Neural cell (in vitro differentiated cells): ENCODE measurements at regions not wholly inside any gene's neighbourhood (a gene's known extent, or its start where the extent isn't known, plus 50 kb on each side); places are given as distances from the start of the nearest gene placed in this dataset.

Experiments
- H2AFZ ChIP-seq: fragments of 200-600, 300-800 bp; sonication (generic), shearing (Covaris generic); 2 replicates; pipeline ENCODE4 v1.6.0; 2014; ENCODE audit warnings: low read depth, mild to moderate bottlenecking, antibody characterized with exemption, low read length, moderate library complexity
- H3F3A ChIP-seq: fragments of 200-600 bp; shearing (Covaris generic); 2 replicates; pipeline ENCODE4 v1.6.1; 2016; ENCODE audit warnings: mild to moderate bottlenecking, moderate library complexity, mixed read lengths, antibody characterized with exemption, low read length; ENCODE audit not compliant: insufficient read depth, poor library complexity, severe bottlenecking
- H3K27ac ChIP-seq: fragments of 200-600, 300-800 bp; sonication (generic), shearing (Covaris generic); 2 replicates; pipeline ENCODE4 v1.5.1; 2014; ENCODE audit warnings: mild to moderate bottlenecking, low read length, moderate library complexity
- H3K27me3 ChIP-seq: fragments of 300-800, 200-600 bp; sonication (generic), shearing (Covaris generic); 2 replicates; pipeline ENCODE4 v1.6.0; 2014; ENCODE audit warnings: mild to moderate bottlenecking, low read depth, low read length, moderate library complexity; ENCODE audit not compliant: insufficient read depth
- H3K36me3 ChIP-seq: fragments of 300-800, 200-600 bp; sonication (generic), shearing (Covaris generic); 2 replicates; pipeline ENCODE4 v1.5.1; 2014; ENCODE audit warnings: mild to moderate bottlenecking, antibody characterized with exemption, low read length, moderate library complexity; ENCODE audit not compliant: insufficient read depth
- H3K4me2 ChIP-seq: fragments of 300-800, 200-600 bp; sonication (generic), shearing (Covaris generic); 2 replicates; pipeline ENCODE4 v1.6.0; 2014; ENCODE audit warnings: mild to moderate bottlenecking, low read length
- H3K4me3 ChIP-seq: fragments of 300-800, 200-600 bp; sonication (generic), shearing (Covaris generic); 2 replicates; pipeline ENCODE4 v1.5.1; 2014; ENCODE audit warnings: mild to moderate bottlenecking, low read length, moderate library complexity
- H3K79me2 ChIP-seq: fragments of 200-600 bp; shearing (Covaris generic); replicated peaks from 2 replicates; pipeline ENCODE4 v1.6.0; 2014; ENCODE audit warnings: mild to moderate bottlenecking, low read length, moderate library complexity; ENCODE audit not compliant: insufficient read depth
- H3K9ac ChIP-seq: fragments of 300-800, 200-600 bp; sonication (generic), shearing (Covaris generic); 2 replicates; pipeline ENCODE4 v1.6.1; 2016; ENCODE audit warnings: mild to moderate bottlenecking, low read length, mixed read lengths
- H3K9me2 ChIP-seq: fragments of 200-600 bp; shearing (Covaris generic); 2 replicates; pipeline ENCODE4 v1.6.1; 2016; ENCODE audit warnings: mild to moderate bottlenecking, low read length, mixed read lengths; ENCODE audit not compliant: insufficient read depth
- H3K9me3 ChIP-seq: fragments of 200-600, 300-800 bp; sonication (generic), shearing (Covaris generic); 2 replicates; pipeline ENCODE4 v1.6.1; 2016; ENCODE audit warnings: mild to moderate bottlenecking, mixed run types, low read length, moderate library complexity, mixed read lengths
- H4K20me1 ChIP-seq: fragments of 200-600 bp; shearing (Covaris generic); 2 replicates; pipeline ENCODE4 v1.6.1; 2016; ENCODE audit warnings: mild to moderate bottlenecking, mixed run types; ENCODE audit not compliant: insufficient read depth
- EP300 ChIP-seq: fragments of 450-650 bp; conservative IDR thresholded peaks from 2 replicates; pipeline ENCODE4 v1.6.1; 2014; ENCODE audit warnings: antibody characterized with exemption, mild to moderate bottlenecking, moderate library complexity; ENCODE audit not compliant: poor library complexity, severe bottlenecking
- EZH2 ChIP-seq: fragments of 200-600, 300-800 bp; shearing (Covaris generic), sonication (generic); IDR thresholded peaks from 2 replicates; pipeline ENCODE4 v1.6.1; 2014; ENCODE audit warnings: antibody characterized with exemption, low read length, borderline replicate concordance, mild to moderate bottlenecking; ENCODE audit not compliant: insufficient read depth, poor library complexity, severe bottlenecking
- MXI1 ChIP-seq: fragments of 450-650 bp; conservative IDR thresholded peaks from 2 replicates; pipeline ENCODE4 v1.6.1; 2014; ENCODE audit warnings: antibody characterized with exemption, mild to moderate bottlenecking; ENCODE audit not compliant: poor library complexity, severe bottlenecking
- POLR2AphosphoS5 ChIP-seq: IDR thresholded peaks from 2 replicates; pipeline ENCODE4 v1.6.1; 2012
- RAD21 ChIP-seq: fragments of 450-650 bp; conservative IDR thresholded peaks from 2 replicates; pipeline ENCODE4 v1.6.1; 2014; ENCODE audit warnings: antibody characterized with exemption, mild to moderate bottlenecking, moderate library complexity
- SMC3 ChIP-seq: fragments of 450-650 bp; conservative IDR thresholded peaks from 2 replicates; pipeline ENCODE4 v1.6.1; 2014; ENCODE audit warnings: antibody characterized with exemption, mild to moderate bottlenecking, moderate library complexity; ENCODE audit not compliant: poor library complexity
- TAF1 ChIP-seq: IDR thresholded peaks from 2 replicates; pipeline ENCODE4 v1.6.1; 2012; ENCODE audit warnings: low read depth
- TF ChIP-seq, protein P1 (sequence below): IDR thresholded peaks from 2 replicates; pipeline ENCODE4 v1.6.1; 2012; ENCODE audit warnings: borderline replicate concordance
- TF ChIP-seq, protein P2 (sequence below): fragments of 450-650 bp; IDR thresholded peaks from 2 replicates; pipeline ENCODE4 v1.5.1; 2014; ENCODE audit warnings: antibody characterized with exemption, mild to moderate bottlenecking, moderate library complexity; ENCODE audit not compliant: poor library complexity, severe bottlenecking

DNA sequence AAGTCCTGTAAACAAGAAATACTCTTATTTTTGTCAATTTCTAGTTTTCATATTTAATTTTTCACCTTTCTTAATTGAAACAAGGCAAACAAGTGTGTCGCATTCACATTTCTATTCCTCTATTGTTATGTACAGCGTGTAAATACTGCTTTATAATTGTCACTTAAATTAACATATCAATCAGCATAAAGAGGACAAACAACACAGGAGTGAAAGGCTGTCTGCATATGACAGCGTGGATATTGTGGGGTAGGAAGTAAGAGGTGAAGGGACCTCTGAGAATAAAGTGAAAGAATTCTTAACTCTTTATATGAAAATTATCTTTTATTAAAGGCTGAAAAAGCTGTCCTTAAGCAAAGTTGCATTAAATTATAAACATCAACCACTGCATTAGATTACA, 797.9 kb upstream of the COBL start:
- Histone ChIP-seq H3F3A (no peaks in the 10 kb centered on the region), H3K4me2 (no peak overlapping the region), H2AFZ (no peak overlapping the region), H3K27ac (no peak overlapping the region), H3K9ac (no peak overlapping the region), H3K27me3 (no peaks in the 10 kb centered on the region), H3K36me3 (no peaks in the 10 kb centered on the region), H3K79me2 (no peaks in the 10 kb centered on the region), H3K9me3 (no peaks in the 10 kb centered on the region), H3K4me3 (no peak overlapping the region), H3K9me2 (no peaks in the 10 kb centered on the region), H4K20me1 (no peaks in the 10 kb centered on the region)
- no peak for TF ChIP-seq EP300
- no peak for TF ChIP-seq MXI1
- TF ChIP-seq POLR2AphosphoS5, result no peak
- TF ChIP-seq RAD21, result no peak
- TF ChIP-seq TAF1, result no peak
- no peak for TF ChIP-seq SMC3
- TF ChIP-seq, protein P1, sequence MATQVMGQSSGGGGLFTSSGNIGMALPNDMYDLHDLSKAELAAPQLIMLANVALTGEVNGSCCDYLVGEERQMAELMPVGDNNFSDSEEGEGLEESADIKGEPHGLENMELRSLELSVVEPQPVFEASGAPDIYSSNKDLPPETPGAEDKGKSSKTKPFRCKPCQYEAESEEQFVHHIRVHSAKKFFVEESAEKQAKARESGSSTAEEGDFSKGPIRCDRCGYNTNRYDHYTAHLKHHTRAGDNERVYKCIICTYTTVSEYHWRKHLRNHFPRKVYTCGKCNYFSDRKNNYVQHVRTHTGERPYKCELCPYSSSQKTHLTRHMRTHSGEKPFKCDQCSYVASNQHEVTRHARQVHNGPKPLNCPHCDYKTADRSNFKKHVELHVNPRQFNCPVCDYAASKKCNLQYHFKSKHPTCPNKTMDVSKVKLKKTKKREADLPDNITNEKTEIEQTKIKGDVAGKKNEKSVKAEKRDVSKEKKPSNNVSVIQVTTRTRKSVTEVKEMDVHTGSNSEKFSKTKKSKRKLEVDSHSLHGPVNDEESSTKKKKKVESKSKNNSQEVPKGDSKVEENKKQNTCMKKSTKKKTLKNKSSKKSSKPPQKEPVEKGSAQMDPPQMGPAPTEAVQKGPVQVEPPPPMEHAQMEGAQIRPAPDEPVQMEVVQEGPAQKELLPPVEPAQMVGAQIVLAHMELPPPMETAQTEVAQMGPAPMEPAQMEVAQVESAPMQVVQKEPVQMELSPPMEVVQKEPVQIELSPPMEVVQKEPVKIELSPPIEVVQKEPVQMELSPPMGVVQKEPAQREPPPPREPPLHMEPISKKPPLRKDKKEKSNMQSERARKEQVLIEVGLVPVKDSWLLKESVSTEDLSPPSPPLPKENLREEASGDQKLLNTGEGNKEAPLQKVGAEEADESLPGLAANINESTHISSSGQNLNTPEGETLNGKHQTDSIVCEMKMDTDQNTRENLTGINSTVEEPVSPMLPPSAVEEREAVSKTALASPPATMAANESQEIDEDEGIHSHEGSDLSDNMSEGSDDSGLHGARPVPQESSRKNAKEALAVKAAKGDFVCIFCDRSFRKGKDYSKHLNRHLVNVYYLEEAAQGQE, result no peak
- no peak for TF ChIP-seq EZH2
- TF ChIP-seq, protein P2, sequence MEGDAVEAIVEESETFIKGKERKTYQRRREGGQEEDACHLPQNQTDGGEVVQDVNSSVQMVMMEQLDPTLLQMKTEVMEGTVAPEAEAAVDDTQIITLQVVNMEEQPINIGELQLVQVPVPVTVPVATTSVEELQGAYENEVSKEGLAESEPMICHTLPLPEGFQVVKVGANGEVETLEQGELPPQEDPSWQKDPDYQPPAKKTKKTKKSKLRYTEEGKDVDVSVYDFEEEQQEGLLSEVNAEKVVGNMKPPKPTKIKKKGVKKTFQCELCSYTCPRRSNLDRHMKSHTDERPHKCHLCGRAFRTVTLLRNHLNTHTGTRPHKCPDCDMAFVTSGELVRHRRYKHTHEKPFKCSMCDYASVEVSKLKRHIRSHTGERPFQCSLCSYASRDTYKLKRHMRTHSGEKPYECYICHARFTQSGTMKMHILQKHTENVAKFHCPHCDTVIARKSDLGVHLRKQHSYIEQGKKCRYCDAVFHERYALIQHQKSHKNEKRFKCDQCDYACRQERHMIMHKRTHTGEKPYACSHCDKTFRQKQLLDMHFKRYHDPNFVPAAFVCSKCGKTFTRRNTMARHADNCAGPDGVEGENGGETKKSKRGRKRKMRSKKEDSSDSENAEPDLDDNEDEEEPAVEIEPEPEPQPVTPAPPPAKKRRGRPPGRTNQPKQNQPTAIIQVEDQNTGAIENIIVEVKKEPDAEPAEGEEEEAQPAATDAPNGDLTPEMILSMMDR, result no peak

DNA sequence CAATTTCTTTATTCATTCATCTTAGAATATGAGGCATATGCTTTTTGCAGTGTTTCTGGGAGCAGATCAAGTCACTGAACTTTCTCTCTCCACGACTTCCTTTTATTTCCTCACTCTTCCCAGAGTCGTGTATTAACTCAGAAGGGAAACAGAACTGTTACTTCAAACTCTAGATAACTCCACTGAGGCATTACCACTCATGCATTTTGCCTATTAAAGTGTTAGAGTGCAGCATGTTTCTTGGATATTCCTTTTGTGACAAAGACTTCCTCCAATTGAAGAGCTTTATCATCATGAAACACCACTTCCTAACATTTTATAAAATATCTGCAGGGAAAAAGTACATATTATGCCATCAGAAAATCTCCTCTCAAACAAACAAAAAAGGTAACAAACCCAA, 797.4 kb upstream of the COBL start:
- H3K27me3 ChIP-seq, result no peaks in the 10 kb centered on the region
- TF ChIP-seq MXI1, result no peak
- TF ChIP-seq SMC3, result no peak
- TF ChIP-seq EP300, result no peak
- no peak for TF ChIP-seq POLR2AphosphoS5
- TF ChIP-seq, protein P1, result no peak
- no peak for TF ChIP-seq RAD21
- TF ChIP-seq EZH2, result no peak
- TF ChIP-seq, protein P2, result no peak
- H3K27ac ChIP-seq, result no peak overlapping the region
- H3K4me2 ChIP-seq, result no peak overlapping the region
- no peak overlapping the region for H3K4me3 ChIP-seq
- no peak overlapping the region for H2AFZ ChIP-seq
- H3F3A ChIP-seq, result no peaks in the 10 kb centered on the region
- no peaks in the 10 kb centered on the region for H3K9me2 ChIP-seq
- H3K9me3 ChIP-seq, result no peaks in the 10 kb centered on the region
- H4K20me1 ChIP-seq, result no peaks in the 10 kb centered on the region
- H3K79me2 ChIP-seq, result no peaks in the 10 kb centered on the region
- no peaks in the 10 kb centered on the region for H3K36me3 ChIP-seq
- no peak overlapping the region for H3K9ac ChIP-seq
